Hepatocyte (in vitro differentiated cells): ENCODE measurements at regions not wholly inside any gene's neighbourhood (a gene's known extent, or its start where the extent isn't known, plus 50 kb on each side); places are given as distances from the start of the nearest gene placed in this dataset.
"Not testable (repeated sequence)": the region's sequence is repeated elsewhere in the genome, so short reads cannot be mapped to it uniquely, and the experiment has no call there.

ENCODE experiments used
- DNase-seq: peaks from one replicate; pipeline ENCODE4 v3.0.0-alpha.2; 2016; ENCODE audit warnings: low spot score
- H2AFZ ChIP-seq: fragments of 200-600 bp; sonication (generic); 2 replicates; pipeline ENCODE4 v1.6.0; 2016; ENCODE audit warnings: antibody characterized with exemption, mild to moderate bottlenecking
- H3K27ac ChIP-seq: fragments of 200-600 bp; sonication (generic); 2 replicates; pipeline ENCODE4 v1.5.1; 2016; ENCODE audit warnings: mild to moderate bottlenecking
- H3K27me3 ChIP-seq: fragments of 200-600 bp; sonication (generic); 2 replicates; pipeline ENCODE4 v1.6.1; 2016
- H3K36me3 ChIP-seq: fragments of 200-600 bp; sonication (generic); replicated peaks from 2 replicates; pipeline ENCODE4 v1.5.1; 2016; ENCODE audit warnings: low read depth; ENCODE audit not compliant: insufficient read depth
- H3K4me1 ChIP-seq: fragments of 200-600 bp; sonication (generic); 2 replicates; pipeline ENCODE4 v1.5.1; 2016; ENCODE audit warnings: mild to moderate bottlenecking, moderate library complexity; ENCODE audit not compliant: insufficient read depth
- H3K4me2 ChIP-seq: fragments of 200-600 bp; sonication (generic); 2 replicates; pipeline ENCODE4 v1.6.0; 2016
- H3K4me3 ChIP-seq: fragments of 200-600 bp; sonication (generic); 2 replicates; pipeline ENCODE4 v1.5.1; 2016; ENCODE audit warnings: mild to moderate bottlenecking
- H3K79me2 ChIP-seq: fragments of 200-600 bp; sonication (generic); 2 replicates; pipeline ENCODE4 v1.6.0; 2017; ENCODE audit warnings: mild to moderate bottlenecking
- H3K9me2 ChIP-seq: fragments of 200-600 bp; sonication (generic); replicated peaks from 2 replicates; pipeline ENCODE4 v1.6.0; 2017; ENCODE audit warnings: mild to moderate bottlenecking; ENCODE audit not compliant: insufficient read depth
- H3K9me3 ChIP-seq: fragments of 200-600 bp; sonication (generic); 2 replicates; pipeline ENCODE4 v1.5.1; 2016; ENCODE audit warnings: low read depth, mild to moderate bottlenecking
- H4K20me1 ChIP-seq: fragments of 200-600 bp; sonication (generic); 2 replicates; pipeline ENCODE4 v1.6.0; 2016; ENCODE audit warnings: mild to moderate bottlenecking; ENCODE audit not compliant: insufficient read depth, poor library complexity, severe bottlenecking
- EZH2 ChIP-seq: fragments of 200-600 bp; sonication (generic); IDR thresholded peaks from 2 replicates; pipeline ENCODE4 v1.6.1; 2016; ENCODE audit warnings: antibody characterized with exemption, mild to moderate bottlenecking, borderline replicate concordance
- EZH2phosphoT487 ChIP-seq: fragments of 200-600 bp; sonication (generic); IDR thresholded peaks from one replicate; pipeline ENCODE4 v1.6.1; 2018; ENCODE audit warnings: antibody characterized with exemption, mild to moderate bottlenecking, low read depth, moderate library complexity; ENCODE audit not compliant: unreplicated experiment, severe bottlenecking
- WGBS: methylation state at CpG from one replicate; pipeline ENCODE4 v1.1.6; 2016; ENCODE audit warnings: low lambda C conversion rate; ENCODE audit errors: missing lambda C conversion rate; 5-methylcytosine and 5-hydroxymethylcytosine counted together
- TF ChIP-seq, protein P1 (sequence below): fragments of 200-600 bp; sonication (generic); IDR thresholded peaks from 2 replicates; pipeline ENCODE4 v1.5.1; 2016; ENCODE audit warnings: antibody characterized with exemption, mild to moderate bottlenecking; ENCODE audit not compliant: poor library complexity

DNA sequence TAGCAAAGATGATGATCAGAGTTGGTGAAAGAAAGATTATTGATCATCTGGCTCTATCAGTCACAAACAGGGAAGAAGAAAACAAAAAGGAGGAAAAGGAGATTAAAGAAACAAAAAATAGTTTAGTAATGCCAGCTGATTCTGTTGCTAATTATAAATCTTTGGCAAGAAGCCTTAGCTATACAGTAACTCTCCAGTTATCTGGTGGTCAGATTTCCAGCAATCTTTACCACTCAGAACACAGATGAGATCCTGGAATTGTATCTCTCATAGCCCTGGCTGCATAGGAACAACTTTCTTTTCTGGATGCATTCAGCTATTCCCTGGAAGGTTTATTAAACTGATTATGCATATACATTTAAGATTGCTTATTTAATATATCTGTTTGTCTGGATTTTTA is 256.8 kb upstream of the ZEB2 start:
- no peak for DNase-seq
- Histone ChIP-seq H3K4me3 (no peak overlapping the region), H3K4me2 (no peak overlapping the region), H3K4me1 (no peaks in the 10 kb centered on the region), H3K36me3 (no peaks in the 10 kb centered on the region), H3K79me2 (no peaks in the 10 kb centered on the region), H3K9me2 (no peaks in the 10 kb centered on the region), H3K9me3 (no peaks in the 10 kb centered on the region), H2AFZ (no peak overlapping the region), H4K20me1 (no peaks in the 10 kb centered on the region), H3K27me3 (no peaks in the 10 kb centered on the region), H3K27ac (no peak overlapping the region)
- no peak for TF ChIP-seq EZH2
- TF ChIP-seq, protein P1, sequence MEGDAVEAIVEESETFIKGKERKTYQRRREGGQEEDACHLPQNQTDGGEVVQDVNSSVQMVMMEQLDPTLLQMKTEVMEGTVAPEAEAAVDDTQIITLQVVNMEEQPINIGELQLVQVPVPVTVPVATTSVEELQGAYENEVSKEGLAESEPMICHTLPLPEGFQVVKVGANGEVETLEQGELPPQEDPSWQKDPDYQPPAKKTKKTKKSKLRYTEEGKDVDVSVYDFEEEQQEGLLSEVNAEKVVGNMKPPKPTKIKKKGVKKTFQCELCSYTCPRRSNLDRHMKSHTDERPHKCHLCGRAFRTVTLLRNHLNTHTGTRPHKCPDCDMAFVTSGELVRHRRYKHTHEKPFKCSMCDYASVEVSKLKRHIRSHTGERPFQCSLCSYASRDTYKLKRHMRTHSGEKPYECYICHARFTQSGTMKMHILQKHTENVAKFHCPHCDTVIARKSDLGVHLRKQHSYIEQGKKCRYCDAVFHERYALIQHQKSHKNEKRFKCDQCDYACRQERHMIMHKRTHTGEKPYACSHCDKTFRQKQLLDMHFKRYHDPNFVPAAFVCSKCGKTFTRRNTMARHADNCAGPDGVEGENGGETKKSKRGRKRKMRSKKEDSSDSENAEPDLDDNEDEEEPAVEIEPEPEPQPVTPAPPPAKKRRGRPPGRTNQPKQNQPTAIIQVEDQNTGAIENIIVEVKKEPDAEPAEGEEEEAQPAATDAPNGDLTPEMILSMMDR: no peak
- TF ChIP-seq EZH2phosphoT487: no peak

DNA sequence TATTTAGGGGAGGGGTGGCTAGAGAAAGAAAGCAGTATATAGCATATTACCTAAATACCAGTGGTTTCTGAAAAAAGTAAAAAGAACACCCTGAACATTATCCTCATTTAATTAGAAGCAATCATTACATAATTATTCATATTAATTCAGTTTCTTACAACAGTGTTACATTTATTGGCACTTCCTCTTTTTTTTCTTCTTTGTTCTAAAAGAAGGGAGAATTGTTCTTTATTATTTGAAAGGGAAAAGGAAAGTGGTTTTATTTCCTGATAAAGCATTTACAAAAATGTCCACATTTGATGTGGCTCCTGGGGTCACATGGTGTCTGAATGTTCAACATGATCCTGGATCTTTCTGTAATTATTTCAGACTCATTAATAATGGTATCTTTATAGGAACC is 254.9 kb upstream of the ZEB2 start:
- H3K27ac ChIP-seq: no peak overlapping the region
- H3K79me2 ChIP-seq: no peaks in the 10 kb centered on the region
- DNase-seq: no peak
- H3K27me3 ChIP-seq: no peaks in the 10 kb centered on the region
- TF ChIP-seq, protein P1: no peak
- TF ChIP-seq EZH2 (no peak), EZH2phosphoT487 (no peak)
- no peaks in the 10 kb centered on the region for H4K20me1 ChIP-seq
- H3K36me3 ChIP-seq: no peaks in the 10 kb centered on the region
- H3K9me3 ChIP-seq: no peaks in the 10 kb centered on the region
- no peaks in the 10 kb centered on the region for H3K9me2 ChIP-seq
- H3K4me1 ChIP-seq: peaks cover 7% of the 10 kb centered on the region
- no peak overlapping the region for H2AFZ ChIP-seq
- H3K4me2 ChIP-seq: no peak overlapping the region
- H3K4me3 ChIP-seq: no peak overlapping the region

DNA sequence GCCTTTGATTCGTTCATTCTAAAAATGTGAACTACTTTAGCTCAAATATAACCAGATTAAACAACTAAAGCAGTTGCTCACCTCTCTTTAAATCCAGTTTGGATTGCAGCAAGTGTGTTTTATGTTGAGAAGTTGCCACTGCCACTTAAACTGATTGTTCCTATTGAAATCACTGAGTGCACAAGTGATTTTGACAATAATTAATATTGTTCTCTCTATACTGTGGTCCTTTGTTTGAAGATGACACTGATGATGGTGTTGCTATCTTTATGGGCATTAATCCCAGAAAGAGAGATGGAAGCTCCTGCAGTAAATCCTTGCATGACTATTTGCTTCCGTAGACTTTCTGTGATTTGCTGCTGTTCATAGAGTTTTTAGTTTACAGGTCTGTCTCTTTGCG is 251.4 kb upstream of the ZEB2 start:
- Histone ChIP-seq H3K27ac (no peak overlapping the region), H3K4me1 (peaks cover 7% of the 10 kb centered on the region), H2AFZ (no peak overlapping the region), H3K4me3 (no peak overlapping the region), H4K20me1 (no peaks in the 10 kb centered on the region), H3K4me2 (no peak overlapping the region), H3K27me3 (no peaks in the 10 kb centered on the region), H3K9me3 (no peaks in the 10 kb centered on the region), H3K36me3 (no peaks in the 10 kb centered on the region), H3K9me2 (no peaks in the 10 kb centered on the region), H3K79me2 (no peaks in the 10 kb centered on the region)
- DNase-seq: no peak
- 77% methylated on average over 3 of the region's 3 CpGs for WGBS
- TF ChIP-seq, protein P1: no peak
- TF ChIP-seq EZH2phosphoT487 (no peak), EZH2 (no peak)

DNA sequence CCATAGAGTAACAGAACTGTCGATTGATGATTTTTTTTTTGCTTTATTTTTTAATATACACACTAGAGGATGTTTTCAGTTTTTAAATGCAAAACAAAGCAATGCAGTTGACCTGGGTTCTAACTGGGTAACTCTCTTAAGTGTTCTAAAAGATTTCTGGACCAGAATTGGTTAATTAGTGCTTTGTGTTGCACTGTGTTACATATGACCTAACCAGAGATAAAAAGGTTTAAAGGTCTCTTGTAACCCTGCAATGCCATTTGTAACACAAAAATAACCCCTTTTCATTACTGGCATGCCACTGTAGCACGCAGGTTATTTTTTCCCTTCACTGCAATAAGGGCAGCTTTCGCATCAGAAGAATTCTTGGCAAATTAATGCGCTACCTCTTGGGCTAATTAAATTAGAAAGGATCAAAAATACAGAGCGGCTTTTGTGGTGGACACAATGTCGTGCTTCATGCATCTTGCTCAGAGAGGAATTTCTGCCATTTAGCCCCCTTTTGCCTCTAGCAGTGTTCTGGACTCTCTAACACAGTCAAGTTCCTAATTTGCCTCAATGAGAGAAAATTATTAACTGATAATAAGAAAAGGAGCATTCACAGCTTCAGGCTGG is 250.8 kb upstream of the ZEB2 start:
- TF ChIP-seq EZH2phosphoT487: no peak
- Histone ChIP-seq H3K4me3 (no peak overlapping the region), H3K9me2 (no peaks in the 10 kb centered on the region), H3K9me3 (no peaks in the 10 kb centered on the region), H3K79me2 (no peaks in the 10 kb centered on the region), H4K20me1 (no peaks in the 10 kb centered on the region), H2AFZ (no peak overlapping the region), H3K4me1 (peaks cover 7% of the 10 kb centered on the region), H3K27ac (no peak overlapping the region), H3K36me3 (no peaks in the 10 kb centered on the region), H3K4me2 (peak overlapping the region; percentile 10), H3K27me3 (no peaks in the 10 kb centered on the region)
- no peak for DNase-seq
- WGBS: 70% methylated on average over 6 of the region's 6 CpGs

DNA sequence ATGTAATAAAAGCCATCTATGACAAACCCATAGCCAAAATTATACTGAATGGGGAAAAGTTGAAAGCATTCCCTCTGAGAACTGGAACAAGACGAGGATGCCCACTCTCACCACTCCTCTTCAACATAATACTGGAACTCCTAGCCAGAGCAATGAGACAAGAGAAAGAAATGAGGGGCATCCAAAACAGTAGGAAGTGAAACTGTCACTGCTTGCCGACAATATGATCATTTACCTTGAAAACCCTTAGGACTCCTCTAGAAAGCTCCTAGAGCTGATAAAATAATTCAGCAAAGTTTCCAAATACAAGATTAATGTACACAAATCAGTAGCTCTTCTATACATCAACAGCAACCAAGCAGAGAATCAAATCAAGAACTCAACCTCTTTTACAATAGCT is 241.0 kb upstream of the ZEB2 start:
- not testable (repeated sequence) for H3K4me3 ChIP-seq, H4K20me1 ChIP-seq, H3K4me2 ChIP-seq, H3K27me3 ChIP-seq, DNase-seq, H3K79me2 ChIP-seq, H3K9me3 ChIP-seq, H2AFZ ChIP-seq, H3K9me2 ChIP-seq, H3K36me3 ChIP-seq, H3K27ac ChIP-seq, H3K4me1 ChIP-seq
- WGBS: 82% methylated on average over 2 of the region's 2 CpGs
